ENCODE measurements at regions not wholly inside any gene's neighbourhood (a gene's known extent, or its start where the extent isn't known, plus 50 kb on each side); places are given as distances from the start of the nearest gene placed in this dataset.
"Not testable (repeated sequence)": the region's sequence is repeated elsewhere in the genome, so short reads cannot be mapped to it uniquely, and the experiment has no call there.

DNA sequence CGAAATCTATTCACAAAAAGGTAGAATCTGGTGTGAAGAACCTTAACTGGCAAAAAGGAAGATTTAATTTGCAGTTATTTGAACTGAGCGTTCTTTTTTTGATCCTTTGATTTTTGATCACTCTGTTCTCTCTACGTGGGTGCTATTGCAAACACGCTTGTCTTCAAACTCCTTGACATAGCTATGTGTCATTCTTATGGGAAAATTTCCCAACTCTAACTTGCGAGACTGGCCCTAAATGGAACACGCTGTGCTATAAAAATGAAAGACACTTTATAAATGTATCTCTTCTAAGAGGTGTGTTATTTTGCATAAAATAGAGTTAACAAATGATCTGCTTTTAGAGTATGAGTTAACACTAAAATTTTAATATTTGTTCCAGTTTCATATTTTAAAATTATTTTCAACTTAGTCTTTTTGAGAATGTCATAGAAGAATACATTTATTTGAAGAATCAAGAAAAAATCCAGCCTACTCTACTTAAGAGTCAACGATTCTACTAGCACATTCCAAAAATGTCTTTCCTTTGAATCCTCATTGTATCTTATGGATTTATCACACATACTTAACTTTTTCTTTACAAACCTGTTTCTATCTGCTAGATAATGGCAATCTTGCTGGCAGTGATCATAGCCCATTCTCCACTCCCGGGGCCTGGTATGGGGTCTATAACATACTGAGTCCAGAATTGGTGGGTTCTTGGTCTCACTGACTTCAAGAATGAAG is 610.0 kb upstream of the TBL1XR1 start:
- Histone ChIP-seq H3K27ac (ENCODE audit: insufficient read depth, low read depth, low read length) (no peak overlapping the region), H3K79me2 (ENCODE audit: control insufficient read depth, insufficient read depth, low read length) (no peaks in the 10 kb centered on the region), H2AFZ (ENCODE audit: low read depth, low read length) (no peak overlapping the region), H3K27me3 (ENCODE audit: control insufficient read depth in 2 of 2, insufficient read depth in 2 of 2, low read length in 2 of 2) (no peaks in the 10 kb centered on the region), H3K9me3 (replicated peaks; ENCODE audit: control insufficient read depth, insufficient read depth, low read length) (no peaks in the 10 kb centered on the region), H3K4me1 (ENCODE audit: control insufficient read depth, extremely low read depth, insufficient read depth, low read length) (peaks cover 22% of the 10 kb centered on the region), H3K9ac (replicated peaks; ENCODE audit: extremely low read depth, insufficient read depth, low read length) (no peak overlapping the region), H3K9me1 (replicated peaks; ENCODE audit: control insufficient read depth, extremely low read depth, insufficient read depth, low read length) (peaks cover 3% of the 10 kb centered on the region), H3K36me3 (ENCODE audit: control insufficient read depth in 2 of 2, extremely low read depth in 1 of 2, insufficient read depth in 2 of 2, low read length in 2 of 2) (no peaks in the 10 kb centered on the region), H3K4me2 (ENCODE audit: insufficient read depth, low read length) (no peak overlapping the region), H4K20me1 (replicated peaks; ENCODE audit: control insufficient read depth, extremely low read depth, insufficient read depth, low read length) (no peaks in the 10 kb centered on the region), H3K4me3 (replicated peaks in 1 of 3; ENCODE audit: insufficient read depth in 1 of 3, low read depth in 1 of 3, low read length in 3 of 3) (no peak overlapping the region)
- intact Hi-C loops (cut with micrococcal nuclease): no loop called here
- BruUV-seq (replicated peaks): no TSS peak
- FAIRE-seq (no peak), DNase-seq (ENCODE audit: low read depth, low spot score) (no peak)
- dilution Hi-C loops (cut with MboI; ENCODE audit: extremely low pct_ligation_motif_present, low sequenced_read_pairs): no loop called here
- ChIA-PET POLR2A (no interaction called here), CTCF (interaction anchor here (1.6 kb wide), 1 partner anchor 30 kb away, joined by 7 read pairs; no protein-coding TSS in a partner anchor)
- TF ChIP-seq POLR2A (IDR thresholded peaks at IDR 0.05; ENCODE audit: low read depth, low read length): no peak
- TF ChIP-seq MYC (IDR thresholded peaks at IDR 0.05; ENCODE audit: low read depth, low read length): no peak
- TF ChIP-seq MAX (IDR thresholded peaks at IDR 0.05; ENCODE audit: insufficient read depth, insufficient read length): no peak
- no peak for TF ChIP-seq POLR2AphosphoS5 (IDR thresholded peaks at IDR 0.05; ENCODE audit: insufficient read depth, low read depth, low read length)
- TF ChIP-seq FOS (IDR thresholded peaks at IDR 0.05; ENCODE audit: borderline replicate concordance, insufficient read depth, low read length): no peak
- TF ChIP-seq GATA2 (IDR thresholded peaks at IDR 0.05; ENCODE audit: insufficient read depth, insufficient read length, low read depth, low read length): no peak
- TF ChIP-seq JUN (IDR thresholded peaks at IDR 0.05; ENCODE audit: borderline replicate concordance, insufficient read depth, insufficient read length, low read depth): no peak
- no peak for TF ChIP-seq CTCF (IDR thresholded peaks at IDR 0.05; ENCODE audit: extremely low read depth in 1 of 2, insufficient read depth in 1 of 2, low read depth in 1 of 2, low read length in 2 of 2)
- TF ChIP-seq EZH2 (IDR thresholded peaks at IDR 0.05; ENCODE audit: borderline replicate concordance, low read depth, low read length, severe bottlenecking): no peak

DNA sequence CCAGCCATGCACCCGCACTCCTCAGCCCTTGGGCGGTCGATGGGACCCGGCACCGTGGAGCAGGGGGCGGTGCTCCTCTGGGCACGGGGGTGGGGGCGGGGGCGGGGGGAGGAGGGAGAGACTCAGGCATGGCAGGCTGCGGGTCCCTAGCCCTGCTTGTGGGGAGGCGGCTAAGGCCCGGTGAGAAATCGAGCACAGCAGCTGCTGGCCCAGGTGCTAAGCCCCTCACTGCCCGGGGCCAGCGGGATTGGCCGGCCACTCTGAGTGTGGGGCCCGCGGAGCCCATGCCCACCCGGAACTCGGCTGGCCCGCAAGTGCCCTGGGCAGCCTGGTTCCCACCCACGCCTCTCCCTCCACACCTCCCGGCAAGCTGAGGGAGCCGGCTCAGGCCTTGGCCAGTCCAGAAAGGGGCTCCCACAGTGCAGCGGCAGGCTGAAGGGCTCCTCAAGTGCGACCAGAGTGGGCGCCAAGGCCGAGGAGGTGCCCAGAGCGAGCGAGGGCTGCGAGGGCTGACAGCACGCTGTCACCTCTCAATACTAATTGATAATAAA is 611.7 kb upstream of the TBL1XR1 start:
- DNase-seq (ENCODE audit: low read depth, low spot score); H3K27ac ChIP-seq (ENCODE audit: insufficient read depth, low read depth, low read length); H3K4me2 ChIP-seq (ENCODE audit: insufficient read depth, low read length); intact Hi-C loops (cut with micrococcal nuclease); FAIRE-seq; H3K27me3 ChIP-seq (ENCODE audit: control insufficient read depth in 2 of 2, insufficient read depth in 2 of 2, low read length in 2 of 2); H3K9ac ChIP-seq (replicated peaks; ENCODE audit: extremely low read depth, insufficient read depth, low read length); H3K36me3 ChIP-seq (ENCODE audit: control insufficient read depth in 2 of 2, extremely low read depth in 1 of 2, insufficient read depth in 2 of 2, low read length in 2 of 2); H3K4me3 ChIP-seq (replicated peaks in 1 of 3; ENCODE audit: insufficient read depth in 1 of 3, low read depth in 1 of 3, low read length in 3 of 3); H3K79me2 ChIP-seq (ENCODE audit: control insufficient read depth, insufficient read depth, low read length); dilution Hi-C loops (cut with MboI; ENCODE audit: extremely low pct_ligation_motif_present, low sequenced_read_pairs); BruUV-seq (replicated peaks); H3K9me3 ChIP-seq (replicated peaks; ENCODE audit: control insufficient read depth, insufficient read depth, low read length); H3K9me1 ChIP-seq (replicated peaks; ENCODE audit: control insufficient read depth, extremely low read depth, insufficient read depth, low read length); H2AFZ ChIP-seq (ENCODE audit: low read depth, low read length); POLR2A ChIA-PET; H4K20me1 ChIP-seq (replicated peaks; ENCODE audit: control insufficient read depth, extremely low read depth, insufficient read depth, low read length): not testable (repeated sequence)
- H3K4me1 ChIP-seq (ENCODE audit: control insufficient read depth, extremely low read depth, insufficient read depth, low read length): peaks cover 30% of the 10 kb centered on the region
- CTCF ChIA-PET: interaction anchor here (1.2 to 1.7 kb wide), 2 partner anchors 23 to 758 kb away, joined by 3 to 4 read pairs; no protein-coding TSS in a partner anchor
